H1 (cell line): ENCODE measurements at regions not wholly inside any gene's neighbourhood (a gene's known extent, or its start where the extent isn't known, plus 50 kb on each side); places are given as distances from the start of the nearest gene placed in this dataset.

Experiments used
- BRCA1 ChIP-seq: IDR thresholded peaks from 2 replicates; pipeline ENCODE4 v1.6.1; 2012; ENCODE audit warnings: low read depth, low read length, improper control_type of control experiment
- MAX ChIP-seq: IDR thresholded peaks from 2 replicates; pipeline ENCODE4 v1.6.1; 2012; ENCODE audit warnings: inconsistent platforms
- PHF8 ChIP-seq: fragments of 200-600 bp; sonication (generic); conservative IDR thresholded peaks from 2 replicates; pipeline ENCODE4 v1.7.1; 2012; ENCODE audit warnings: low read depth, mild to moderate bottlenecking, inconsistent platforms, low read length, moderate library complexity
- POLR2A ChIP-seq, 2 experiments: IDR thresholded peaks; 1 replicate in 1 of 2; 2 replicates in 1 of 2; pipeline ENCODE4 v1.6.1; 2011; ENCODE audit warnings: low read depth in 2 of 2, low read length in 2 of 2, mild to moderate bottlenecking in 2 of 2; ENCODE audit errors: control extremely low read depth in 1 of 2
- SP4 ChIP-seq: IDR thresholded peaks from 2 replicates; pipeline ENCODE4 v1.6.1; 2012; ENCODE audit warnings: low read length, inconsistent platforms
- TAF7 ChIP-seq: optimal IDR thresholded peaks from 2 replicates; pipeline ENCODE3; 2011; ENCODE audit warnings: low read depth, mild to moderate bottlenecking, inconsistent platforms, low read length, moderate library complexity, borderline replicate concordance
- TF ChIP-seq, protein P1 (sequence below): fragments of 300-600 bp; sonication (generic); IDR thresholded peaks from 2 replicates; pipeline ENCODE4 v1.7.1; 2012; ENCODE audit warnings: low read length, moderate library complexity, mild to moderate bottlenecking, inconsistent platforms; ENCODE audit not compliant: insufficient replicate concordance

GRCh38 chr4:142952821-142953580 lies 106.9 kb upstream of the INPP4B start (continued):
- TF ChIP-seq, protein P1, sequence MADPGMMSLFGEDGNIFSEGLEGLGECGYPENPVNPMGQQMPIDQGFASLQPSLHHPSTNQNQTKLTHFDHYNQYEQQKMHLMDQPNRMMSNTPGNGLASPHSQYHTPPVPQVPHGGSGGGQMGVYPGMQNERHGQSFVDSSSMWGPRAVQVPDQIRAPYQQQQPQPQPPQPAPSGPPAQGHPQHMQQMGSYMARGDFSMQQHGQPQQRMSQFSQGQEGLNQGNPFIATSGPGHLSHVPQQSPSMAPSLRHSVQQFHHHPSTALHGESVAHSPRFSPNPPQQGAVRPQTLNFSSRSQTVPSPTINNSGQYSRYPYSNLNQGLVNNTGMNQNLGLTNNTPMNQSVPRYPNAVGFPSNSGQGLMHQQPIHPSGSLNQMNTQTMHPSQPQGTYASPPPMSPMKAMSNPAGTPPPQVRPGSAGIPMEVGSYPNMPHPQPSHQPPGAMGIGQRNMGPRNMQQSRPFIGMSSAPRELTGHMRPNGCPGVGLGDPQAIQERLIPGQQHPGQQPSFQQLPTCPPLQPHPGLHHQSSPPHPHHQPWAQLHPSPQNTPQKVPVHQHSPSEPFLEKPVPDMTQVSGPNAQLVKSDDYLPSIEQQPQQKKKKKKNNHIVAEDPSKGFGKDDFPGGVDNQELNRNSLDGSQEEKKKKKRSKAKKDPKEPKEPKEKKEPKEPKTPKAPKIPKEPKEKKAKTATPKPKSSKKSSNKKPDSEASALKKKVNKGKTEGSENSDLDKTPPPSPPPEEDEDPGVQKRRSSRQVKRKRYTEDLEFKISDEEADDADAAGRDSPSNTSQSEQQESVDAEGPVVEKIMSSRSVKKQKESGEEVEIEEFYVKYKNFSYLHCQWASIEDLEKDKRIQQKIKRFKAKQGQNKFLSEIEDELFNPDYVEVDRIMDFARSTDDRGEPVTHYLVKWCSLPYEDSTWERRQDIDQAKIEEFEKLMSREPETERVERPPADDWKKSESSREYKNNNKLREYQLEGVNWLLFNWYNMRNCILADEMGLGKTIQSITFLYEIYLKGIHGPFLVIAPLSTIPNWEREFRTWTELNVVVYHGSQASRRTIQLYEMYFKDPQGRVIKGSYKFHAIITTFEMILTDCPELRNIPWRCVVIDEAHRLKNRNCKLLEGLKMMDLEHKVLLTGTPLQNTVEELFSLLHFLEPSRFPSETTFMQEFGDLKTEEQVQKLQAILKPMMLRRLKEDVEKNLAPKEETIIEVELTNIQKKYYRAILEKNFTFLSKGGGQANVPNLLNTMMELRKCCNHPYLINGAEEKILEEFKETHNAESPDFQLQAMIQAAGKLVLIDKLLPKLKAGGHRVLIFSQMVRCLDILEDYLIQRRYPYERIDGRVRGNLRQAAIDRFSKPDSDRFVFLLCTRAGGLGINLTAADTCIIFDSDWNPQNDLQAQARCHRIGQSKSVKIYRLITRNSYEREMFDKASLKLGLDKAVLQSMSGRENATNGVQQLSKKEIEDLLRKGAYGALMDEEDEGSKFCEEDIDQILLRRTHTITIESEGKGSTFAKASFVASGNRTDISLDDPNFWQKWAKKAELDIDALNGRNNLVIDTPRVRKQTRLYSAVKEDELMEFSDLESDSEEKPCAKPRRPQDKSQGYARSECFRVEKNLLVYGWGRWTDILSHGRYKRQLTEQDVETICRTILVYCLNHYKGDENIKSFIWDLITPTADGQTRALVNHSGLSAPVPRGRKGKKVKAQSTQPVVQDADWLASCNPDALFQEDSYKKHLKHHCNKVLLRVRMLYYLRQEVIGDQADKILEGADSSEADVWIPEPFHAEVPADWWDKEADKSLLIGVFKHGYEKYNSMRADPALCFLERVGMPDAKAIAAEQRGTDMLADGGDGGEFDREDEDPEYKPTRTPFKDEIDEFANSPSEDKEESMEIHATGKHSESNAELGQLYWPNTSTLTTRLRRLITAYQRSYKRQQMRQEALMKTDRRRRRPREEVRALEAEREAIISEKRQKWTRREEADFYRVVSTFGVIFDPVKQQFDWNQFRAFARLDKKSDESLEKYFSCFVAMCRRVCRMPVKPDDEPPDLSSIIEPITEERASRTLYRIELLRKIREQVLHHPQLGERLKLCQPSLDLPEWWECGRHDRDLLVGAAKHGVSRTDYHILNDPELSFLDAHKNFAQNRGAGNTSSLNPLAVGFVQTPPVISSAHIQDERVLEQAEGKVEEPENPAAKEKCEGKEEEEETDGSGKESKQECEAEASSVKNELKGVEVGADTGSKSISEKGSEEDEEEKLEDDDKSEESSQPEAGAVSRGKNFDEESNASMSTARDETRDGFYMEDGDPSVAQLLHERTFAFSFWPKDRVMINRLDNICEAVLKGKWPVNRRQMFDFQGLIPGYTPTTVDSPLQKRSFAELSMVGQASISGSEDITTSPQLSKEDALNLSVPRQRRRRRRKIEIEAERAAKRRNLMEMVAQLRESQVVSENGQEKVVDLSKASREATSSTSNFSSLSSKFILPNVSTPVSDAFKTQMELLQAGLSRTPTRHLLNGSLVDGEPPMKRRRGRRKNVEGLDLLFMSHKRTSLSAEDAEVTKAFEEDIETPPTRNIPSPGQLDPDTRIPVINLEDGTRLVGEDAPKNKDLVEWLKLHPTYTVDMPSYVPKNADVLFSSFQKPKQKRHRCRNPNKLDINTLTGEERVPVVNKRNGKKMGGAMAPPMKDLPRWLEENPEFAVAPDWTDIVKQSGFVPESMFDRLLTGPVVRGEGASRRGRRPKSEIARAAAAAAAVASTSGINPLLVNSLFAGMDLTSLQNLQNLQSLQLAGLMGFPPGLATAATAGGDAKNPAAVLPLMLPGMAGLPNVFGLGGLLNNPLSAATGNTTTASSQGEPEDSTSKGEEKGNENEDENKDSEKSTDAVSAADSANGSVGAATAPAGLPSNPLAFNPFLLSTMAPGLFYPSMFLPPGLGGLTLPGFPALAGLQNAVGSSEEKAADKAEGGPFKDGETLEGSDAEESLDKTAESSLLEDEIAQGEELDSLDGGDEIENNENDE, result no peak
- TF ChIP-seq BRCA1 (no peak), PHF8 (no peak), SP4 (no peak), POLR2A (IDR thresholded peaks at IDR 0.05; ENCODE audit: control extremely low read depth in 1 of 2, low read depth in 2 of 2, low read length in 2 of 2) (no peak), TAF7 (no peak), MAX (no peak)
